H9 (cell line): ENCODE measurements at regions not wholly inside any gene's neighbourhood (a gene's known extent, or its start where the extent isn't known, plus 50 kb on each side); places are given as distances from the start of the nearest gene placed in this dataset.

Source experiments
- DNase-seq: peaks from one replicate; pipeline ENCODE4 v3.0.0-alpha.2; 2017
- H2AFZ ChIP-seq: one replicate; pipeline ENCODE4 v1.6.1; 2013; ENCODE audit warnings: mild to moderate bottlenecking, low read length, control low read depth, moderate library complexity
- H2AK5ac ChIP-seq: 2 replicates; pipeline ENCODE4 v1.6.1; 2013; ENCODE audit warnings: low read length, control low read depth, mixed read lengths; ENCODE audit not compliant: insufficient read length
- H2BK120ac ChIP-seq: one replicate; pipeline ENCODE4 v1.6.1; 2013; ENCODE audit warnings: low read depth, mild to moderate bottlenecking, low read length, control low read depth, inconsistent platforms; ENCODE audit not compliant: poor library complexity, severe bottlenecking
- H2BK12ac ChIP-seq: 2 replicates; pipeline ENCODE4 v1.6.1; 2013; ENCODE audit warnings: low read length, control low read depth, mixed read lengths, low read depth; ENCODE audit not compliant: insufficient read length
- H2BK15ac ChIP-seq: 2 replicates; pipeline ENCODE4 v1.6.1; 2013; ENCODE audit warnings: low read depth, low read length, control low read depth
- H2BK20ac ChIP-seq: one replicate; pipeline ENCODE4 v1.6.1; 2013; ENCODE audit warnings: low read depth, mild to moderate bottlenecking, low read length, control low read depth, inconsistent platforms; ENCODE audit not compliant: poor library complexity, severe bottlenecking
- H2BK5ac ChIP-seq: 2 replicates; pipeline ENCODE4 v1.6.1; 2013; ENCODE audit warnings: low read length, control low read depth, mixed read lengths; ENCODE audit not compliant: insufficient read length
- H3K14ac ChIP-seq: 2 replicates; pipeline ENCODE4 v1.6.1; 2013; ENCODE audit warnings: low read length, control low read depth; ENCODE audit not compliant: insufficient read depth
- H3K18ac ChIP-seq: 2 replicates; pipeline ENCODE4 v1.6.1; 2013; ENCODE audit warnings: low read depth, mild to moderate bottlenecking, mixed read lengths, low read length, control low read depth; ENCODE audit not compliant: insufficient read length
- H3K23ac ChIP-seq: 2 replicates; pipeline ENCODE4 v1.6.1; 2013; ENCODE audit warnings: low read length, control low read depth, mixed read lengths, low read depth; ENCODE audit not compliant: insufficient read length
- H3K23me2 ChIP-seq: 2 replicates; pipeline ENCODE4 v1.6.1; 2013; ENCODE audit warnings: low read depth, mild to moderate bottlenecking, mixed read lengths, low read length, control low read depth; ENCODE audit not compliant: insufficient read length, poor library complexity, severe bottlenecking
- H3K27ac ChIP-seq: 2 replicates; pipeline ENCODE4 v1.5.1; 2013; ENCODE audit warnings: low read length, control low read depth, mixed read lengths, low read depth; ENCODE audit not compliant: insufficient read length
- H3K27me3 ChIP-seq: 2 replicates; pipeline ENCODE4 v1.6.1; 2013; ENCODE audit warnings: low read length, control low read depth, inconsistent platforms; ENCODE audit not compliant: insufficient read depth
- H3K4ac ChIP-seq: 2 replicates; pipeline ENCODE4 v1.6.1; 2013; ENCODE audit warnings: low read depth, mild to moderate bottlenecking, control low read depth, inconsistent platforms, low read length, moderate library complexity
- H3K4me1 ChIP-seq: 2 replicates; pipeline ENCODE4 v1.6.1; 2013; ENCODE audit warnings: low read length, control low read depth, inconsistent platforms; ENCODE audit not compliant: insufficient read depth
- H3K4me2 ChIP-seq: 2 replicates; pipeline ENCODE4 v1.6.1; 2013; ENCODE audit warnings: low read length, control low read depth, mixed read lengths; ENCODE audit not compliant: insufficient read length, insufficient read depth
- H3K56ac ChIP-seq: 2 replicates; pipeline ENCODE4 v1.6.1; 2013; ENCODE audit warnings: low read depth, mild to moderate bottlenecking, mixed read lengths, low read length, control low read depth; ENCODE audit not compliant: insufficient read length
- H3K79me1 ChIP-seq: 2 replicates; pipeline ENCODE4 v1.6.1; 2013; ENCODE audit warnings: low read depth, mild to moderate bottlenecking, moderate library complexity, low read length, control low read depth, inconsistent platforms; ENCODE audit not compliant: insufficient read depth, poor library complexity, severe bottlenecking
- H3K79me2 ChIP-seq: 2 replicates; pipeline ENCODE4 v1.6.1; 2013; ENCODE audit warnings: low read length, control low read depth, inconsistent platforms; ENCODE audit not compliant: insufficient read depth
- H3K9ac ChIP-seq: 2 replicates; pipeline ENCODE4 v1.6.1; 2013; ENCODE audit warnings: low read length, control low read depth, mixed read lengths; ENCODE audit not compliant: insufficient read length; ENCODE audit errors: extremely low read depth
- H3K9me3 ChIP-seq: one replicate; pipeline ENCODE4 v1.6.1; 2013; ENCODE audit warnings: low read depth, low read length, inconsistent platforms; ENCODE audit not compliant: control insufficient read depth
- H3T11ph ChIP-seq: one replicate; pipeline ENCODE4 v1.6.1; 2013; ENCODE audit warnings: mild to moderate bottlenecking, low read length, control low read depth, inconsistent platforms
- H4K20me1 ChIP-seq: one replicate; pipeline ENCODE4 v1.6.1; 2013; ENCODE audit not compliant: control insufficient read depth, insufficient read length, insufficient read depth
- H4K5ac ChIP-seq: 2 replicates; pipeline ENCODE4 v1.6.1; 2013; ENCODE audit warnings: low read depth, mild to moderate bottlenecking, mixed read lengths, low read length, control low read depth; ENCODE audit not compliant: insufficient read length
- H4K8ac ChIP-seq: replicated peaks from 2 replicates; pipeline ENCODE4 v1.6.1; 2013; ENCODE audit warnings: low read length, control low read depth, mixed read lengths, low read depth; ENCODE audit not compliant: insufficient read length
- H4K91ac ChIP-seq: 2 replicates; pipeline ENCODE4 v1.6.1; 2013; ENCODE audit warnings: low read depth, mild to moderate bottlenecking, moderate library complexity, mixed read lengths, low read length, control low read depth; ENCODE audit not compliant: insufficient read length
- H3K27ac Mint-ChIP-seq, 3 experiments: 2 replicates in 2 of 3; 3 replicates in 1 of 3; pipeline ENCODE4 v1.8.0; 2020 to 2021; ENCODE audit warnings: mixed read lengths in 3 of 3, mild to moderate bottlenecking in 1 of 3, moderate library complexity in 1 of 3
- H3K27me3 Mint-ChIP-seq: 2 replicates; pipeline ENCODE4 v1.8.0; 2021; ENCODE audit warnings: low read depth, mild to moderate bottlenecking, moderate library complexity, mixed read lengths
- H3K36me3 Mint-ChIP-seq, 3 experiments: 2 replicates in 2 of 3; 3 replicates in 1 of 3; pipeline ENCODE4 v1.8.0; 2020 to 2021; ENCODE audit warnings: low read depth in 3 of 3, mixed read lengths in 3 of 3; ENCODE audit not compliant: insufficient read depth in 1 of 3
- H3K4me1 Mint-ChIP-seq, 2 experiments: 2 replicates each; pipeline ENCODE4 v1.8.0; 2020; ENCODE audit warnings: mixed read lengths in 2 of 2
- H3K4me3 Mint-ChIP-seq, 2 experiments: 2 replicates in 1 of 2; 3 replicates in 1 of 2; pipeline ENCODE4 v1.8.0; 2020 to 2021; ENCODE audit warnings: mild to moderate bottlenecking in 2 of 2, mixed read lengths in 2 of 2, moderate library complexity in 1 of 2
- H3K9me3 Mint-ChIP-seq, 2 experiments: 2 replicates in 1 of 2; 3 replicates in 1 of 2; pipeline ENCODE4 v1.8.0; 2020; ENCODE audit warnings: mild to moderate bottlenecking in 2 of 2, mixed read lengths in 2 of 2, moderate library complexity in 1 of 2
- CTCF ChIP-seq: fragments of 200-600 bp; sonication (generic); conservative IDR thresholded peaks from 3 replicates; pipeline ENCODE4 v1.8.0; 2021; ENCODE audit warnings: antibody characterized with exemption, mild to moderate bottlenecking
- WGBS: extraction: QIAGEN DNeasy Blood & Tissue Kit; methylation state at CpG from one replicate; pipeline ENCODE4 v1.1.7; 2013; ENCODE audit warnings: missing lambda C conversion rate, low lambda C conversion rate, mixed read lengths; ENCODE audit not compliant: insufficient read length; ENCODE audit errors: extremely low coverage; 5-methylcytosine and 5-hydroxymethylcytosine counted together

GRCh38 chr3:76177610-76178009 lies 392.3 kb upstream of the ZNF717 start:
- H3K14ac ChIP-seq, result no peak overlapping the region
- no peak overlapping the region for H2BK120ac ChIP-seq
- H2BK12ac ChIP-seq, result no peak overlapping the region
- no peak overlapping the region for H4K5ac ChIP-seq
- H4K91ac ChIP-seq, result no peak overlapping the region
- no peaks in the 10 kb centered on the region for H3K23me2 ChIP-seq
- TF ChIP-seq CTCF, result no peak
- no peaks in the 10 kb centered on the region for H3K4me1 ChIP-seq
- H3K9me3 ChIP-seq, result no peaks in the 10 kb centered on the region
- no peaks in the 10 kb centered on the region for H3K27me3 ChIP-seq
- DNase-seq, result no peak
- H3K27ac Mint-ChIP-seq, result no peak overlapping the region; a peak in 1 of 7 replicates
- H3K4me3 Mint-ChIP-seq, result no peak overlapping the region
- no peak overlapping the region for H3T11ph ChIP-seq
- no peak overlapping the region for H3K23ac ChIP-seq
- no peak overlapping the region for H2AK5ac ChIP-seq
- H3K27ac ChIP-seq, result no peak overlapping the region
- no peak overlapping the region for H3K4ac ChIP-seq
- no CpG with 5 or more reads among the region's 4 CpGs for WGBS
- H3K56ac ChIP-seq, result no peak overlapping the region
- no peak overlapping the region for H2BK15ac ChIP-seq
- no peak overlapping the region for H3K18ac ChIP-seq
- H3K27me3 Mint-ChIP-seq, result no peaks in the 10 kb centered on the region
- H3K79me2 ChIP-seq, result no peaks in the 10 kb centered on the region
- H3K4me2 ChIP-seq, result no peak overlapping the region
- H2AFZ ChIP-seq, result no peak overlapping the region
- H2BK20ac ChIP-seq, result no peak overlapping the region
- H3K79me1 ChIP-seq, result no peaks in the 10 kb centered on the region
- no peaks in the 10 kb centered on the region for H4K20me1 ChIP-seq
- H2BK5ac ChIP-seq, result no peak overlapping the region
- no peak overlapping the region for H3K9ac ChIP-seq
- H4K8ac ChIP-seq, result no peak overlapping the region
- no peaks in the 10 kb centered on the region for H3K4me1 Mint-ChIP-seq
- peaks cover 0 to 1% (median 0%) of the 10 kb centered on the region in 3 experiments; a peak in 2 of 7 replicates for H3K36me3 Mint-ChIP-seq
- H3K9me3 Mint-ChIP-seq, result peaks cover 0 to 5% of the 10 kb centered on the region in 2 experiments; a peak in 1 of 5 replicates
